ENCODE measurements at regions not wholly inside any gene's neighbourhood (a gene's known extent, or its start where the extent isn't known, plus 50 kb on each side); places are given as distances from the start of the nearest gene placed in this dataset.
"Not testable (repeated sequence)": the region's sequence is repeated elsewhere in the genome, so short reads cannot be mapped to it uniquely, and the experiment has no call there.

- H3K27me3 Mint-ChIP-seq (ENCODE audit: low read depth): no peaks in the 10 kb centered on the region
- H3K27ac Mint-ChIP-seq: no peak overlapping the region
- H3K9me3 Mint-ChIP-seq: no peaks in the 10 kb centered on the region
- DNase-seq (ENCODE audit: low spot score): no peak
- H3K4me3 Mint-ChIP-seq: no peak overlapping the region
- no peaks in the 10 kb centered on the region for H3K4me1 Mint-ChIP-seq (ENCODE audit: low read depth)
- H3K36me3 Mint-ChIP-seq (ENCODE audit: low read depth): no peaks in the 10 kb centered on the region
Observed at GRCh38 chr6:101163611-101164010, 229.9 kb upstream of the GRIK2 start.

- no peaks in the 10 kb centered on the region for H3K27me3 Mint-ChIP-seq (ENCODE audit: low read depth)
- no peaks in the 10 kb centered on the region for H3K4me1 Mint-ChIP-seq (ENCODE audit: low read depth)
- no peak for DNase-seq (ENCODE audit: low spot score)
- H3K36me3 Mint-ChIP-seq (ENCODE audit: low read depth): no peaks in the 10 kb centered on the region
- H3K4me3 Mint-ChIP-seq: no peak overlapping the region
- no peak overlapping the region for H3K27ac Mint-ChIP-seq
- peaks cover 16% of the 10 kb centered on the region for H3K9me3 Mint-ChIP-seq
Observed at GRCh38 chr6:101167638-101168037, 225.9 kb upstream of the GRIK2 start.

GRCh38 chr6:101171049-101171448, 222.5 kb upstream of the GRIK2 start:
- not testable (repeated sequence) for DNase-seq (ENCODE audit: low spot score); H3K4me1 Mint-ChIP-seq (ENCODE audit: low read depth); H3K36me3 Mint-ChIP-seq (ENCODE audit: low read depth); H3K27me3 Mint-ChIP-seq (ENCODE audit: low read depth); H3K4me3 Mint-ChIP-seq; H3K27ac Mint-ChIP-seq
- H3K9me3 Mint-ChIP-seq: peaks cover 16% of the 10 kb centered on the region

- no peaks in the 10 kb centered on the region for H3K4me1 Mint-ChIP-seq (ENCODE audit: low read depth)
- no peaks in the 10 kb centered on the region for H3K27me3 Mint-ChIP-seq (ENCODE audit: low read depth)
- H3K36me3 Mint-ChIP-seq (ENCODE audit: low read depth): no peaks in the 10 kb centered on the region
- H3K4me3 Mint-ChIP-seq: no peak overlapping the region
- H3K9me3 Mint-ChIP-seq: no peaks in the 10 kb centered on the region
- DNase-seq (ENCODE audit: low spot score): no peak
- no peak overlapping the region for H3K27ac Mint-ChIP-seq
Observed at GRCh38 chr6:101178748-101179147, 214.8 kb upstream of the GRIK2 start.

GRCh38 chr6:101181006-101181405, 212.5 kb upstream of the GRIK2 start:
- H3K27me3 Mint-ChIP-seq (ENCODE audit: low read depth): no peaks in the 10 kb centered on the region
- no peak for DNase-seq (ENCODE audit: low spot score)
- no peak overlapping the region for H3K4me3 Mint-ChIP-seq
- no peaks in the 10 kb centered on the region for H3K36me3 Mint-ChIP-seq (ENCODE audit: low read depth)
- no peaks in the 10 kb centered on the region for H3K4me1 Mint-ChIP-seq (ENCODE audit: low read depth)
- H3K9me3 Mint-ChIP-seq: no peaks in the 10 kb centered on the region
- H3K27ac Mint-ChIP-seq: no peak overlapping the region

- not testable (repeated sequence) for H3K27me3 Mint-ChIP-seq (ENCODE audit: low read depth); H3K27ac Mint-ChIP-seq; H3K36me3 Mint-ChIP-seq (ENCODE audit: low read depth); H3K4me1 Mint-ChIP-seq (ENCODE audit: low read depth); DNase-seq (ENCODE audit: low spot score); H3K9me3 Mint-ChIP-seq; H3K4me3 Mint-ChIP-seq
Observed at GRCh38 chr6:101188285-101188798, 205.2 kb upstream of the GRIK2 start.

GRCh38 chr6:101195588-101195987, 197.9 kb upstream of the GRIK2 start:
- H3K27me3 Mint-ChIP-seq (ENCODE audit: low read depth): no peaks in the 10 kb centered on the region
- no peaks in the 10 kb centered on the region for H3K36me3 Mint-ChIP-seq (ENCODE audit: low read depth)
- no peaks in the 10 kb centered on the region for H3K4me1 Mint-ChIP-seq (ENCODE audit: low read depth)
- H3K27ac Mint-ChIP-seq: no peak overlapping the region
- no peak for DNase-seq (ENCODE audit: low spot score)
- no peaks in the 10 kb centered on the region for H3K9me3 Mint-ChIP-seq
- H3K4me3 Mint-ChIP-seq: no peak overlapping the region

- DNase-seq (ENCODE audit: low spot score): no peak
- Mint-ChIP-seq H3K9me3 (no peaks in the 10 kb centered on the region), H3K4me3 (no peak overlapping the region), H3K36me3 (ENCODE audit: low read depth) (no peaks in the 10 kb centered on the region), H3K27me3 (ENCODE audit: low read depth) (no peaks in the 10 kb centered on the region), H3K4me1 (ENCODE audit: low read depth) (no peaks in the 10 kb centered on the region), H3K27ac (no peak overlapping the region)
Observed at GRCh38 chr6:101199441-101199840, 194.1 kb upstream of the GRIK2 start.

GRCh38 chr6:101202867-101203374, 190.6 kb upstream of the GRIK2 start:
- DNase-seq (ENCODE audit: low spot score): no peak
- Mint-ChIP-seq H3K4me3 (no peak overlapping the region), H3K4me1 (ENCODE audit: low read depth) (no peaks in the 10 kb centered on the region), H3K36me3 (ENCODE audit: low read depth) (no peaks in the 10 kb centered on the region), H3K9me3 (no peaks in the 10 kb centered on the region), H3K27me3 (ENCODE audit: low read depth) (no peaks in the 10 kb centered on the region), H3K27ac (no peak overlapping the region)

- no peaks in the 10 kb centered on the region for H3K36me3 Mint-ChIP-seq (ENCODE audit: low read depth)
- H3K9me3 Mint-ChIP-seq: no peaks in the 10 kb centered on the region
- no peak for DNase-seq (ENCODE audit: low spot score)
- H3K27ac Mint-ChIP-seq: no peak overlapping the region
- no peaks in the 10 kb centered on the region for H3K27me3 Mint-ChIP-seq (ENCODE audit: low read depth)
- H3K4me1 Mint-ChIP-seq (ENCODE audit: low read depth): no peaks in the 10 kb centered on the region
- H3K4me3 Mint-ChIP-seq: no peak overlapping the region
Observed at GRCh38 chr6:101203664-101204063, 189.8 kb upstream of the GRIK2 start.

- Mint-ChIP-seq H3K9me3 (no peaks in the 10 kb centered on the region), H3K4me3 (no peak overlapping the region), H3K4me1 (ENCODE audit: low read depth) (no peaks in the 10 kb centered on the region), H3K27ac (no peak overlapping the region), H3K36me3 (ENCODE audit: low read depth) (no peaks in the 10 kb centered on the region), H3K27me3 (ENCODE audit: low read depth) (no peaks in the 10 kb centered on the region)
- no peak for DNase-seq (ENCODE audit: low spot score)
Observed at GRCh38 chr6:101208152-101208551, 185.4 kb upstream of the GRIK2 start.

GRCh38 chr6:101212640-101213039, 180.9 kb upstream of the GRIK2 start:
- no peak for DNase-seq (ENCODE audit: low spot score)
- Mint-ChIP-seq H3K9me3 (no peaks in the 10 kb centered on the region), H3K27me3 (ENCODE audit: low read depth) (no peaks in the 10 kb centered on the region), H3K4me3 (no peak overlapping the region), H3K36me3 (ENCODE audit: low read depth) (no peaks in the 10 kb centered on the region), H3K27ac (no peak overlapping the region), H3K4me1 (ENCODE audit: low read depth) (no peaks in the 10 kb centered on the region)

- peaks cover 8% of the 10 kb centered on the region for H3K9me3 Mint-ChIP-seq
- H3K4me1 Mint-ChIP-seq (ENCODE audit: low read depth): no peaks in the 10 kb centered on the region
- DNase-seq (ENCODE audit: low spot score): no peak
Observed at GRCh38 chr6:101222007-101222406, 171.5 kb upstream of the GRIK2 start.

GRCh38 chr6:101224751-101225150, 168.8 kb upstream of the GRIK2 start:
- no peak overlapping the region for H3K4me3 Mint-ChIP-seq
- no peak overlapping the region for H3K27ac Mint-ChIP-seq
- H3K27me3 Mint-ChIP-seq (ENCODE audit: low read depth): no peaks in the 10 kb centered on the region
- DNase-seq (ENCODE audit: low spot score): no peak
- no peaks in the 10 kb centered on the region for H3K36me3 Mint-ChIP-seq (ENCODE audit: low read depth)
- peaks cover 8% of the 10 kb centered on the region for H3K9me3 Mint-ChIP-seq
- H3K4me1 Mint-ChIP-seq (ENCODE audit: low read depth): no peaks in the 10 kb centered on the region

More at GRCh38 chr6:101222007-101222406, 171.5 kb upstream of the GRIK2 start:
- Mint-ChIP-seq H3K27ac (no peak overlapping the region), H3K4me3 (no peak overlapping the region), H3K36me3 (ENCODE audit: low read depth) (no peaks in the 10 kb centered on the region), H3K27me3 (ENCODE audit: low read depth) (no peaks in the 10 kb centered on the region)

GRCh38 chr6:101226677-101227135, 166.8 kb upstream of the GRIK2 start:
- Mint-ChIP-seq H3K4me3 (no peak overlapping the region), H3K36me3 (ENCODE audit: low read depth) (no peaks in the 10 kb centered on the region), H3K27ac (no peak overlapping the region), H3K9me3 (peaks cover 8% of the 10 kb centered on the region), H3K4me1 (ENCODE audit: low read depth) (no peaks in the 10 kb centered on the region), H3K27me3 (ENCODE audit: low read depth) (no peaks in the 10 kb centered on the region)
- no peak for DNase-seq (ENCODE audit: low spot score)

Measured in T-helper 2 cell treated with Interferon-gamma antibody and Interleukin-4, amounts not matched to agents 5 μg/mL and 100 μg/mL, for 36 hours (primary cell).